OCI-LY3 (cell line): ENCODE measurements at regions not wholly inside any gene's neighbourhood (a gene's known extent, or its start where the extent isn't known, plus 50 kb on each side); places are given as distances from the start of the nearest gene placed in this dataset.

Source experiments
- H2AFZ ChIP-seq: fragments of 200-600, 300-600 bp; shearing (Covaris generic); 2 replicates; pipeline ENCODE4 v1.6.0; 2014; ENCODE audit warnings: antibody characterized with exemption, low read depth, low read length
- H3K27ac ChIP-seq: fragments of 200-600, 300-600 bp; sonication (generic); 2 replicates; pipeline ENCODE4 v1.5.1; 2014; ENCODE audit warnings: mild to moderate bottlenecking, low read length, moderate library complexity, mixed read lengths
- H3K27me3 ChIP-seq: fragments of 200-600, 300-600 bp; sonication (generic); 2 replicates; pipeline ENCODE4 v1.6.1; 2014; ENCODE audit warnings: low read depth, low read length, mixed read lengths
- H3K36me3 ChIP-seq: fragments of 200-600, 300-600 bp; sonication (generic); replicated peaks from 2 replicates; pipeline ENCODE3; 2014; ENCODE audit warnings: low read depth, low read length, mixed read lengths
- H3K4me1 ChIP-seq: fragments of 300-600, 200-600 bp; sonication (generic); 2 replicates; pipeline ENCODE4 v1.6.1; 2014; ENCODE audit warnings: low read length, mixed read lengths
- H3K4me2 ChIP-seq: fragments of 200-600, 300-600 bp; sonication (generic); 2 replicates; pipeline ENCODE4 v1.6.1; 2014; ENCODE audit warnings: low read length, mixed read lengths
- H3K4me3 ChIP-seq: fragments of 300-600, 200-600 bp; sonication (generic); 2 replicates; pipeline ENCODE4 v1.5.1; 2014; ENCODE audit warnings: antibody characterized with exemption, mild to moderate bottlenecking, low read length, moderate library complexity
- H3K79me2 ChIP-seq: fragments of 300-600, 200-600 bp; shearing (Covaris generic); 2 replicates; pipeline ENCODE4 v1.6.1; 2014; ENCODE audit warnings: mild to moderate bottlenecking, low read length, mixed read lengths
- H3K9ac ChIP-seq: fragments of 300-600, 200-600 bp; shearing (Covaris generic); 2 replicates; pipeline ENCODE4 v1.6.0; 2014; ENCODE audit warnings: mild to moderate bottlenecking, low read length, moderate library complexity
- H3K9me3 ChIP-seq: fragments of 200-600, 300-600 bp; shearing (Covaris generic); 2 replicates; pipeline ENCODE4 v1.6.1; 2014; ENCODE audit warnings: low read length, mixed read lengths; ENCODE audit not compliant: insufficient read depth
- H4K20me1 ChIP-seq: fragments of 200-600, 300-600 bp; sonication (generic); 2 replicates; pipeline ENCODE4 v1.6.1; 2016; ENCODE audit warnings: low read length, mixed read lengths; ENCODE audit not compliant: insufficient read depth
- EZH2phosphoT487 ChIP-seq: fragments of 200-600 bp; shearing (Covaris generic); IDR thresholded peaks from 2 replicates; pipeline ENCODE4 v1.6.1; 2018; ENCODE audit warnings: antibody characterized with exemption, mixed run types, low read depth
- TF ChIP-seq, protein P1 (sequence below): fragments of 200-600, 300-600 bp; sonication (generic); IDR thresholded peaks from 2 replicates; pipeline ENCODE4 v1.5.1; 2014; ENCODE audit warnings: antibody characterized with exemption, low read length, low read depth

DNA sequence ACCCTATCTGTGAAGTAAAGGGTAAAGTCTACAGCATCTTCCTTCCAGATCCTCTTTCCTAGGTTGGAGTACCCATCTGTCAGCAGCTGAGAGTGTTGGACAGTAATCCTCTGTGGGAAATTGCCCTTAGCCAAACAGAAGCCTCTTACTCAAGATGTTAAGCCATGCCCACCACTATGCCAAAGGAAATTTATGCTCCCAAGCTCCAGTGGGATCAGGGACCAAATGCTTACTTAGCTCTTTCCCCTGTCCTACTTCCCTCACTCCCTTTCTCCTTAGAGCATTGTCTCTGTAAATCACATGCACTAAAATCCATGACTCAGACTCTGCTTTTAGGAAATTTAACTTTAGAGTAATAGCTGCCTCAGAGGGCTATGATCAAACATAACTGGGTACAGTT is 254.0 kb downstream of the BRINP2 start:
- H3K27me3 ChIP-seq: no peaks in the 10 kb centered on the region
- TF ChIP-seq, protein P1, sequence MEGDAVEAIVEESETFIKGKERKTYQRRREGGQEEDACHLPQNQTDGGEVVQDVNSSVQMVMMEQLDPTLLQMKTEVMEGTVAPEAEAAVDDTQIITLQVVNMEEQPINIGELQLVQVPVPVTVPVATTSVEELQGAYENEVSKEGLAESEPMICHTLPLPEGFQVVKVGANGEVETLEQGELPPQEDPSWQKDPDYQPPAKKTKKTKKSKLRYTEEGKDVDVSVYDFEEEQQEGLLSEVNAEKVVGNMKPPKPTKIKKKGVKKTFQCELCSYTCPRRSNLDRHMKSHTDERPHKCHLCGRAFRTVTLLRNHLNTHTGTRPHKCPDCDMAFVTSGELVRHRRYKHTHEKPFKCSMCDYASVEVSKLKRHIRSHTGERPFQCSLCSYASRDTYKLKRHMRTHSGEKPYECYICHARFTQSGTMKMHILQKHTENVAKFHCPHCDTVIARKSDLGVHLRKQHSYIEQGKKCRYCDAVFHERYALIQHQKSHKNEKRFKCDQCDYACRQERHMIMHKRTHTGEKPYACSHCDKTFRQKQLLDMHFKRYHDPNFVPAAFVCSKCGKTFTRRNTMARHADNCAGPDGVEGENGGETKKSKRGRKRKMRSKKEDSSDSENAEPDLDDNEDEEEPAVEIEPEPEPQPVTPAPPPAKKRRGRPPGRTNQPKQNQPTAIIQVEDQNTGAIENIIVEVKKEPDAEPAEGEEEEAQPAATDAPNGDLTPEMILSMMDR: no peak
- no peak for TF ChIP-seq EZH2phosphoT487
- no peak overlapping the region for H3K4me3 ChIP-seq
- H3K36me3 ChIP-seq: no peaks in the 10 kb centered on the region
- H4K20me1 ChIP-seq: no peaks in the 10 kb centered on the region
- H3K79me2 ChIP-seq: no peaks in the 10 kb centered on the region
- H3K27ac ChIP-seq: no peak overlapping the region
- no peak overlapping the region for H3K9ac ChIP-seq
- H3K9me3 ChIP-seq: no peaks in the 10 kb centered on the region
- H3K4me2 ChIP-seq: no peak overlapping the region
- no peak overlapping the region for H2AFZ ChIP-seq
- peaks cover 8% of the 10 kb centered on the region for H3K4me1 ChIP-seq

DNA sequence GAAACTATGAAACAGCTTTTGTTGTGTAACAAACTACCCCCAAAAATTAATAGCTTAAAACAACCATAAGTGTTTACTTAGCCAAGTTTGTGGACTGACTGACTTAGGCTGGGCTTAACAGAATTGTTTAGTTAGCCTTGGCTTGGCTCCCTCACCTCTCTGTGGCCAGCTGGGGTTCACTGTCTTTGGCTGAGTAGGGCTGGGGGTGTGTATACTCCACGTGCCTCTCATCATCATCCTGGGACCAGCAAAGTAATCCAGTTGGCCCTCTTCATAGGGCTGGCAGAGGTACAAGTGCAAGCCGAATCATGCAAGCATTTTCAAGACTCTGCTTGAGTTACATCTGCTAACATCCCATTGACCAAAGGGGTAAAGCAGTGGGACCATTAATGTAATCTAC is 252.3 kb downstream of the BRINP2 start:
- no peaks in the 10 kb centered on the region for H3K27me3 ChIP-seq
- no peaks in the 10 kb centered on the region for H4K20me1 ChIP-seq
- H3K9ac ChIP-seq: no peak overlapping the region
- no peak overlapping the region for H3K27ac ChIP-seq
- H3K36me3 ChIP-seq: no peaks in the 10 kb centered on the region
- H3K79me2 ChIP-seq: no peaks in the 10 kb centered on the region
- H3K4me2 ChIP-seq: no peak overlapping the region
- H3K9me3 ChIP-seq: no peaks in the 10 kb centered on the region
- no peak overlapping the region for H2AFZ ChIP-seq
- peaks cover 15% of the 10 kb centered on the region for H3K4me1 ChIP-seq
- TF ChIP-seq, protein P1: no peak
- no peak for TF ChIP-seq EZH2phosphoT487
- H3K4me3 ChIP-seq: no peak overlapping the region

DNA sequence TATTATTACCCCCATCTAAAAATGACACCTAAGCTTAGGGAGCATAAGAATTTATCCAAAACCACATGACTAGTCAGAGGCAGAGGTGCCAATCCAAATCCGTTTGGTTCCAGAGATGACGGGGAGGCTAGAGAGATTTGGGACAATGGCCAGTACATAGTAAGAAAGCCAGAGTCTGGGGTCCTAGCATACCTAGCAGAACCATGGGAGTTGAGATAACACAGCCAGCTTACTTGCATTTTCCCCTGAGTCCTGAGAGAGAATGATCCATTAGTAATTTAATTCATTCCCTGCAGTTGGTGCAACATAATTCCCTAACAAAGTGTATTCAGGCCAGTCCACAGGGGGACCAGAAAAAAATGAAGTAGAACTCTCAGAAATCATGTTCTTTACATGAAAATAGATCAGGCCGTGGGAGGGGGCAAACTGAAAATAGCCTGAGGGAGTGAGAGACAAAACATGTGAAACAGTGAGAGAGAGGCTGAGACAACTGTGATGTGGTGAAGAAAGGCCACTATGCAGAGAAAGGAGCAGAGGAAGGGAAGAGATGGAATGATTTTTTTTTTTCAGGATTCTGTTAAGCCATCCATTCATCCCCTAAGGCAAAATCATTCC is 243.3 kb downstream of the BRINP2 start:
- no peaks in the 10 kb centered on the region for H3K79me2 ChIP-seq
- no peaks in the 10 kb centered on the region for H3K36me3 ChIP-seq
- no peak overlapping the region for H3K9ac ChIP-seq
- TF ChIP-seq EZH2phosphoT487: no peak
- TF ChIP-seq, protein P1: no peak
- no peaks in the 10 kb centered on the region for H4K20me1 ChIP-seq
- no peak overlapping the region for H2AFZ ChIP-seq
- H3K27ac ChIP-seq: no peak overlapping the region
- H3K27me3 ChIP-seq: peaks cover 15% of the 10 kb centered on the region
- peaks cover 11% of the 10 kb centered on the region for H3K4me1 ChIP-seq
- H3K4me2 ChIP-seq: no peak overlapping the region
- H3K9me3 ChIP-seq: no peaks in the 10 kb centered on the region
- H3K4me3 ChIP-seq: no peak overlapping the region

DNA sequence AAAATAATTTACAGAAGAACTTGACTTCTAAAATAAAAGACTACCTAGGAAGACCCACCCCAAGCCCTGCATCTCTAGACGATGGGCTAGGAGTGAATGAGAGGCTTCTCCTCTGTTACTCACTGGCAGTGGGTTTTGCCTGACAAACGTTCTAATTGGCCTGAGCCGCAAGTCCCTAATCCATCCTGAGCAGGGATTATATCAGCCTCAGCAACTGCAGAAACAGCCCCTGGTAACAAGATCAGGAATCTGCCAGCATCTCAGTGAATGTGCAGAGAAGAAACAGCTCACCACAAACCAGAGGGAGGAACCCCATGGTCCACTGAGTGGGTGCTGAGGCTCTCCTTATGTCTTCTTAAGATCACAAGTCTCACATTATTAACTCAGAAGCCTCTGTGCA is 240.6 kb downstream of the BRINP2 start:
- no peaks in the 10 kb centered on the region for H3K79me2 ChIP-seq
- H3K27me3 ChIP-seq: peaks cover 15% of the 10 kb centered on the region
- no peak overlapping the region for H3K4me3 ChIP-seq
- no peaks in the 10 kb centered on the region for H4K20me1 ChIP-seq
- H3K4me2 ChIP-seq: no peak overlapping the region
- no peak overlapping the region for H2AFZ ChIP-seq
- no peak overlapping the region for H3K9ac ChIP-seq
- no peaks in the 10 kb centered on the region for H3K36me3 ChIP-seq
- peaks cover 4% of the 10 kb centered on the region for H3K4me1 ChIP-seq
- TF ChIP-seq EZH2phosphoT487: no peak
- TF ChIP-seq, protein P1: no peak
- no peaks in the 10 kb centered on the region for H3K9me3 ChIP-seq
- H3K27ac ChIP-seq: no peak overlapping the region
